Urothelium cell line (cell line): ENCODE measurements at regions not wholly inside any gene's neighbourhood (a gene's known extent, or its start where the extent isn't known, plus 50 kb on each side); places are given as distances from the start of the nearest gene placed in this dataset.
"Not testable (repeated sequence)": the region's sequence is repeated elsewhere in the genome, so short reads cannot be mapped to it uniquely, and the experiment has no call there.

Source experiments
- DNase-seq: peaks from one replicate; pipeline ENCODE4 v3.0.0; 2011; ENCODE audit warnings: low spot score, mixed read lengths
- FAIRE-seq: peaks from 2 replicates; lab custom pipeline; 2011; peaks lifted over from hg19 to GRCh38; lab: Jason Lieb, UNC

GRCh38 chr2:91599000-91599399, 2907.5 kb downstream of the RPIA start:
- FAIRE-seq, DNase-seq: not testable (repeated sequence)

- FAIRE-seq, DNase-seq: not testable (repeated sequence)
These were observed 2911.4 kb downstream of the RPIA start for GRCh38 chr2:91602860-91603259.

GRCh38 chr2:91603996-91604395, 2912.5 kb downstream of the RPIA start:
- not testable (repeated sequence) for FAIRE-seq, DNase-seq

GRCh38 chr2:91604629-91605028, 2913.2 kb downstream of the RPIA start:
- not testable (repeated sequence) for FAIRE-seq, DNase-seq

- DNase-seq, FAIRE-seq: not testable (repeated sequence)
These were observed 2932.3 kb downstream of the RPIA start for GRCh38 chr2:91623739-91624138.

- DNase-seq, FAIRE-seq: not testable (repeated sequence)
These were observed 2937.0 kb downstream of the RPIA start for GRCh38 chr2:91628471-91628870.

GRCh38 chr2:91657193-91657592, 2965.7 kb downstream of the RPIA start:
- peak; percentile 96 for FAIRE-seq
- DNase-seq = not testable (repeated sequence)

- FAIRE-seq, DNase-seq: not testable (repeated sequence)
These were observed 2966.9 kb downstream of the RPIA start for GRCh38 chr2:91658336-91658735.

- FAIRE-seq, DNase-seq: not testable (repeated sequence)
These were observed 2967.9 kb downstream of the RPIA start for GRCh38 chr2:91659189-91659916.

- not testable (repeated sequence) for DNase-seq, FAIRE-seq
These were observed 2968.4 kb downstream of the RPIA start for GRCh38 chr2:91659917-91660275.

- FAIRE-seq, DNase-seq: not testable (repeated sequence)
These were observed 2975.9 kb downstream of the RPIA start for GRCh38 chr2:91667341-91667740.

- DNase-seq, FAIRE-seq: not testable (repeated sequence)
These were observed 2994.1 kb downstream of the RPIA start for GRCh38 chr2:91685541-91685940.

- DNase-seq, FAIRE-seq: not testable (repeated sequence)
These were observed 2994.6 kb downstream of the RPIA start for GRCh38 chr2:91686046-91686445.
